ENCODE measurements at regions not wholly inside any gene's neighbourhood (a gene's known extent, or its start where the extent isn't known, plus 50 kb on each side); places are given as distances from the start of the nearest gene placed in this dataset.
A peak's percentile ranks its signal among the peaks of the same experiment; 100 is the strongest.

GRCh38 chr16:80066805-80067580, 466.5 kb upstream of the MAF start:
- ChIA-PET CTCF (no interaction called here), POLR2A (no interaction called here)
- Mint-ChIP-seq H3K4me3 (no peak overlapping the region), H3K9me3 (peaks cover 0 to 3% (median 3%) of the 10 kb centered on the region in 5 donors), H3K36me3 (no peaks in the 10 kb centered on the region), H3K4me1 (no peaks in the 10 kb centered on the region), H3K27ac (no peak overlapping the region), H3K27me3 (peaks cover under 1 to 5% of the 10 kb centered on the region in 2 donors)
- H3K4me1 ChIP-seq (ENCODE audit: insufficient read depth, low read length): no peaks in the 10 kb centered on the region
- H3K4me3 ChIP-seq (ENCODE audit: low read length): no peak overlapping the region
- no peaks in the 10 kb centered on the region for H3K36me3 ChIP-seq (ENCODE audit: insufficient read depth, low read length)
- no peaks in the 10 kb centered on the region for H3K9me3 ChIP-seq (ENCODE audit: low read length)
- DNase-seq: no peak
- H3K27ac ChIP-seq (ENCODE audit: low read depth, low read length): no peak overlapping the region
- H3K27me3 ChIP-seq (ENCODE audit: insufficient read depth, low read length, poor library complexity, severe bottlenecking): no peaks in the 10 kb centered on the region

- no peak for DNase-seq
- H3K36me3 Mint-ChIP-seq: no peaks in the 10 kb centered on the region
- H3K9me3 Mint-ChIP-seq: peaks cover 0 to 3% (median 2%) of the 10 kb centered on the region in 5 donors
- no peak overlapping the region for H3K4me3 Mint-ChIP-seq
- no peak overlapping the region for H3K27ac ChIP-seq (ENCODE audit: low read depth, low read length)
- ChIA-PET POLR2A (no interaction called here), CTCF (interaction anchor here (0.6 kb wide), 1 partner anchor 359 kb away, joined by 3 read pairs; no protein-coding TSS in a partner anchor)
- H3K9me3 ChIP-seq (ENCODE audit: low read length): no peaks in the 10 kb centered on the region
- no peak overlapping the region for H3K4me3 ChIP-seq (ENCODE audit: low read length)
- H3K36me3 ChIP-seq (ENCODE audit: insufficient read depth, low read length): no peaks in the 10 kb centered on the region
- no peaks in the 10 kb centered on the region for H3K4me1 Mint-ChIP-seq
- no peaks in the 10 kb centered on the region for H3K4me1 ChIP-seq (ENCODE audit: insufficient read depth, low read length)
- H3K27me3 Mint-ChIP-seq: peaks cover 3 to 5% of the 10 kb centered on the region in 2 donors
- H3K27me3 ChIP-seq (ENCODE audit: insufficient read depth, low read length, poor library complexity, severe bottlenecking): no peaks in the 10 kb centered on the region
- H3K27ac Mint-ChIP-seq: no peak overlapping the region
Observed at GRCh38 chr16:80065541-80065940, 465.0 kb upstream of the MAF start.

DNA sequence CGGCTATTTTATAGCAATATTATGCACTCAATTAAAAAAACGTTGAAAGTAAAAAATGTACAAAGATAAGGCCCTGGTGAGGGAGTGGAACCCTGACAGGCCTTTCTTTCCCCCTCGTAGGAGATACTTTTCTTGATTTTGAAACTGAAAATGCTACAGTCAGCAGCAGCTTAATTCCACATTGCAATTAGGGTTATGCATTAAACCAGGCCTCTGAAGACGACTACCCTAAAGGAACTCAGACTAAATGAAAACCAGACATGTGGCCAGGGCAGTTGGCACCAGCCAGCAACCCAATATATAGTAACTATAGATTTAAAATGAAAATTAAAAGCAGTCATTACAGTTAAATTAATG, 463.2 kb upstream of the MAF start:
- no peaks in the 10 kb centered on the region for H3K36me3 Mint-ChIP-seq

GRCh38 chr16:80063031-80063712, 462.6 kb upstream of the MAF start:
- no peaks in the 10 kb centered on the region for H3K4me1 Mint-ChIP-seq
- DNase-seq: no peak
- no peaks in the 10 kb centered on the region for H3K36me3 Mint-ChIP-seq
- H3K36me3 ChIP-seq (ENCODE audit: insufficient read depth, low read length): no peaks in the 10 kb centered on the region
- POLR2A ChIA-PET: no interaction called here
- peak overlapping the region in 1 of 7 donors; percentile 9 for H3K4me3 Mint-ChIP-seq
- CTCF ChIA-PET: no interaction called here
- no peaks in the 10 kb centered on the region for H3K4me1 ChIP-seq (ENCODE audit: insufficient read depth, low read length)
- H3K27me3 ChIP-seq (ENCODE audit: insufficient read depth, low read length, poor library complexity, severe bottlenecking): no peaks in the 10 kb centered on the region
- H3K27me3 Mint-ChIP-seq: peaks cover 0 to 3% of the 10 kb centered on the region in 2 donors
- no peak overlapping the region for H3K27ac ChIP-seq (ENCODE audit: low read depth, low read length)
- H3K4me3 ChIP-seq (ENCODE audit: low read length): no peak overlapping the region
- peaks cover 0 to 2% (median 0%) of the 10 kb centered on the region in 5 donors for H3K9me3 Mint-ChIP-seq
- no peak overlapping the region for H3K27ac Mint-ChIP-seq
- H3K9me3 ChIP-seq (ENCODE audit: low read length): no peaks in the 10 kb centered on the region

More for the DNA sequence above, 463.2 kb upstream of the MAF start:
- Mint-ChIP-seq H3K4me1 (no peaks in the 10 kb centered on the region), H3K27ac (no peak overlapping the region), H3K27me3 (peaks cover 3 to 5% of the 10 kb centered on the region in 2 donors), H3K9me3 (peaks cover 0 to 2% (median 0%) of the 10 kb centered on the region in 5 donors), H3K4me3 (no peak overlapping the region)
- Histone ChIP-seq H3K9me3 (ENCODE audit: low read length) (no peaks in the 10 kb centered on the region), H3K27me3 (ENCODE audit: insufficient read depth, low read length, poor library complexity, severe bottlenecking) (no peaks in the 10 kb centered on the region), H3K27ac (ENCODE audit: low read depth, low read length) (no peak overlapping the region), H3K36me3 (ENCODE audit: insufficient read depth, low read length) (no peaks in the 10 kb centered on the region), H3K4me3 (ENCODE audit: low read length) (no peak overlapping the region), H3K4me1 (ENCODE audit: insufficient read depth, low read length) (no peaks in the 10 kb centered on the region)
- POLR2A ChIA-PET: no interaction called here
- no peak for DNase-seq
- CTCF ChIA-PET: no interaction called here

GRCh38 chr16:80062361-80063030, 462.0 kb upstream of the MAF start:
- Histone ChIP-seq H3K36me3 (ENCODE audit: insufficient read depth, low read length) (no peaks in the 10 kb centered on the region), H3K4me3 (ENCODE audit: low read length) (no peak overlapping the region), H3K27me3 (ENCODE audit: insufficient read depth, low read length, poor library complexity, severe bottlenecking) (no peaks in the 10 kb centered on the region), H3K27ac (ENCODE audit: low read depth, low read length) (no peak overlapping the region), H3K9me3 (ENCODE audit: low read length) (no peaks in the 10 kb centered on the region), H3K4me1 (ENCODE audit: insufficient read depth, low read length) (no peaks in the 10 kb centered on the region)
- H3K27me3 Mint-ChIP-seq: peaks cover 0 to 3% of the 10 kb centered on the region in 2 donors
- H3K9me3 Mint-ChIP-seq: peaks cover 0 to 2% (median 0%) of the 10 kb centered on the region in 5 donors
- no peaks in the 10 kb centered on the region for H3K4me1 Mint-ChIP-seq
- no peak for DNase-seq
- H3K36me3 Mint-ChIP-seq: no peaks in the 10 kb centered on the region
- ChIA-PET CTCF (no interaction called here), POLR2A (no interaction called here)
- H3K27ac Mint-ChIP-seq: no peak overlapping the region
- H3K4me3 Mint-ChIP-seq: no peak overlapping the region

- no peak for DNase-seq
- Histone ChIP-seq H3K9me3 (ENCODE audit: low read length) (no peaks in the 10 kb centered on the region), H3K27me3 (ENCODE audit: insufficient read depth, low read length, poor library complexity, severe bottlenecking) (no peaks in the 10 kb centered on the region), H3K4me3 (ENCODE audit: low read length) (no peak overlapping the region), H3K27ac (ENCODE audit: low read depth, low read length) (no peak overlapping the region), H3K36me3 (ENCODE audit: insufficient read depth, low read length) (no peaks in the 10 kb centered on the region), H3K4me1 (ENCODE audit: insufficient read depth, low read length) (no peaks in the 10 kb centered on the region)
- no peak overlapping the region for H3K4me3 Mint-ChIP-seq
- H3K27ac Mint-ChIP-seq: no peak overlapping the region
- H3K27me3 Mint-ChIP-seq: peaks cover 0 to 3% of the 10 kb centered on the region in 2 donors
- CTCF ChIA-PET: no interaction called here
- POLR2A ChIA-PET: no interaction called here
- H3K36me3 Mint-ChIP-seq: no peaks in the 10 kb centered on the region
- H3K4me1 Mint-ChIP-seq: no peaks in the 10 kb centered on the region
- peaks cover 0 to 2% (median 0%) of the 10 kb centered on the region in 5 donors for H3K9me3 Mint-ChIP-seq
Observed at GRCh38 chr16:80060470-80060869, 459.9 kb upstream of the MAF start.

GRCh38 chr16:80059836-80060235, 459.3 kb upstream of the MAF start:
- H3K9me3 Mint-ChIP-seq: no peaks in the 10 kb centered on the region
- Histone ChIP-seq H3K27me3 (ENCODE audit: insufficient read depth, low read length, poor library complexity, severe bottlenecking) (no peaks in the 10 kb centered on the region), H3K4me3 (ENCODE audit: low read length) (no peak overlapping the region), H3K27ac (ENCODE audit: low read depth, low read length) (no peak overlapping the region), H3K4me1 (ENCODE audit: insufficient read depth, low read length) (no peaks in the 10 kb centered on the region), H3K9me3 (ENCODE audit: low read length) (no peaks in the 10 kb centered on the region), H3K36me3 (ENCODE audit: insufficient read depth, low read length) (no peaks in the 10 kb centered on the region)
- DNase-seq: no peak
- ChIA-PET POLR2A (no interaction called here), CTCF (no interaction called here)
- no peak overlapping the region for H3K4me3 Mint-ChIP-seq
- no peak overlapping the region for H3K27ac Mint-ChIP-seq
- H3K4me1 Mint-ChIP-seq: no peaks in the 10 kb centered on the region
- no peaks in the 10 kb centered on the region for H3K36me3 Mint-ChIP-seq
- H3K27me3 Mint-ChIP-seq: peaks cover 0 to 3% of the 10 kb centered on the region in 2 donors

- H3K4me1 ChIP-seq (ENCODE audit: insufficient read depth, low read length): no peaks in the 10 kb centered on the region
- H3K4me3 ChIP-seq (ENCODE audit: low read length): no peak overlapping the region
- no peaks in the 10 kb centered on the region for H3K27me3 ChIP-seq (ENCODE audit: insufficient read depth, low read length, poor library complexity, severe bottlenecking)
- Mint-ChIP-seq H3K9me3 (no peaks in the 10 kb centered on the region), H3K27me3 (peaks cover 0 to 5% of the 10 kb centered on the region in 2 donors), H3K27ac (no peak overlapping the region), H3K4me1 (no peaks in the 10 kb centered on the region), H3K36me3 (no peaks in the 10 kb centered on the region), H3K4me3 (no peak overlapping the region)
- no peaks in the 10 kb centered on the region for H3K36me3 ChIP-seq (ENCODE audit: insufficient read depth, low read length)
- POLR2A ChIA-PET: no interaction called here
- no peaks in the 10 kb centered on the region for H3K9me3 ChIP-seq (ENCODE audit: low read length)
- CTCF ChIA-PET: no interaction called here
- DNase-seq: no peak
- H3K27ac ChIP-seq (ENCODE audit: low read depth, low read length): no peak overlapping the region
Observed at GRCh38 chr16:80058214-80058613, 457.7 kb upstream of the MAF start.

Data from CD8-positive, alpha-beta memory T cell (primary cell).